GM21737 (cell line): ENCODE measurements at regions not wholly inside any gene's neighbourhood (a gene's known extent, or its start where the extent isn't known, plus 50 kb on each side); places are given as distances from the start of the nearest gene placed in this dataset.
"Not testable (repeated sequence)": the region's sequence is repeated elsewhere in the genome, so short reads cannot be mapped to it uniquely, and the experiment has no call there.

ENCODE experiments used
- ATAC-seq: cut with Tn5 transposase; IDR thresholded peaks from one replicate; pipeline ENCODE4 v1.9.1; 2021; ENCODE audit warnings: mild to moderate bottlenecking, moderate library complexity; ENCODE audit not compliant: unreplicated experiment

- no peak for ATAC-seq
Measured at GRCh38 chr1:96116731-96117130, 604.9 kb upstream of the PTBP2 start.

GRCh38 chr1:96130432-96130831 is 591.2 kb upstream of the PTBP2 start:
- ATAC-seq: no peak

GRCh38 chr1:96144636-96145035 is 576.9 kb upstream of the PTBP2 start:
- no peak for ATAC-seq

DNA sequence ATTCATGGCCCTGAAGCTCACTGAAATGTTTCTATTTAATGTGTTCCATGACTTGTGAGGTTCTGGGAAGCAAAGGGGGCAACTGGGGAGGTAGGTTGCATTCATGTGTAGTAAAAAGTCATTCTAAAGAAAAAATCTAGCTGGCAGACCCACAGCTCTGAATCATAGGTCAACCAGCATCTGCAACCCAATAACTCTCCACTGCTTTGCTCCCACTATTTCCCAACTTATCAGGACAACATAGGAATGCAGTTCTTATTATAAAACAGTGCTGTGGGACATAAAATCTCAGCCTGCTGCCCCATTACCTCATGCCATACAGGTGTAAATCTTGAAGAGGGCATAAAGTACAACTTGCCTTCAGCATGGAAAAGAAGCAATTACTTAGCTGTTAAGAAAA is 576.1 kb upstream of the PTBP2 start:
- no peak for ATAC-seq

DNA sequence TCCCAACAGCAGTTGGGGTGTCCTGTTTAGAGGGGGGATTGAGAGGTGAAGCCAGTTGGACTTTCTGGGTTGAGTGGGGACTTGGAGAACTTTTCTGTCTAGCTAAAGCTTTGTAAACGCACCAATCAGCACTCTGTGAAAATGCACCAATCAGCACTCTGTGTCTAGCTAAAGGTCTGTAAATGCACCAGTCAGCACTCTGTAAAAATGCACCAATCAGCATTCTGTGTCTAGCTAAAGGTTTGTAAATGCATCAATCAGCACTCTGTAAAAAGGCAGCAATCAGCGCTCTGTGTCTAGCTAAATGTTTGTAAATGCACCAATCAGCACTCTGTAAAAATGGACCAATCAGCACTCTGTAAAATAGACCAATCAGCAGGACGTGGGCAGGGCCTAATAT is 568.6 kb upstream of the PTBP2 start:
- ATAC-seq: not testable (repeated sequence)

DNA sequence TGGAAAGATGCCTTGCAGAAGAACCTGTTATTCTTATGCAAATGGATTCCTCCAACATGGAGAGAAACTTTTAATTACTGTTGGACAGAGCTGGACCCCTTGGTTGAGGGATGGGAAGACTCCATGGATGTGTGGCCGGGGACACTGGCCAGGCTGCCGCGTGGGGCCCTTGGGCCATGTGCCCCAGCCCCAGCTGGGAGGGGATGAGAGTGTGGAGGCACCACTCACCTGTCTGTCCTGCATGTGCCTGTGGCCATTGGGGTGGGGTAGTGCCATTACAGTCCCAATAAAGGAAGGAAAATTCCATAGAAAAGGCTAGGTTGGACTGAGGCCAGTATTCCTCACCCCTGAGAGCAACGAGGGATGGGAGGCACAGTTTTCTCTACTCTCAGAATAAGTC is 564.5 kb upstream of the PTBP2 start:
- ATAC-seq: no peak

DNA sequence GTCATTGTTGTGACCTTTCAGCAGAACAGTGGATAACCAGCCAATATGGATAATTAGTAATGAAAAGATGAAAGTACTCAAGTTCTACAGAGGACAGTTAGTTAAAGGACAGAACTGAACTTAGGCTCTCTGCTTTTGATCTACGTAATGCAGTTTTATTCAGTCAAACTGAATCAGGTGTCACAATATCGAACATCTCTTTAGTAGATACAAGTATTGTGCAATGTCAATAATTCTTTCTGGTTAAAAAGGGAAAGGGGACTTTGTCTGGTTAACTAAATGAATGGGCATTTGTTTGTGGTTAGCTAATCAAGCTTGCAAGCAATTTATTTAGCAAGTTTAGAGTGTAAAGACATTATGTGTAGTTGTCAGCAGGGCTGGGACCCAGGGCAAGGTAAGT is 562.2 kb upstream of the PTBP2 start:
- ATAC-seq: no peak

DNA sequence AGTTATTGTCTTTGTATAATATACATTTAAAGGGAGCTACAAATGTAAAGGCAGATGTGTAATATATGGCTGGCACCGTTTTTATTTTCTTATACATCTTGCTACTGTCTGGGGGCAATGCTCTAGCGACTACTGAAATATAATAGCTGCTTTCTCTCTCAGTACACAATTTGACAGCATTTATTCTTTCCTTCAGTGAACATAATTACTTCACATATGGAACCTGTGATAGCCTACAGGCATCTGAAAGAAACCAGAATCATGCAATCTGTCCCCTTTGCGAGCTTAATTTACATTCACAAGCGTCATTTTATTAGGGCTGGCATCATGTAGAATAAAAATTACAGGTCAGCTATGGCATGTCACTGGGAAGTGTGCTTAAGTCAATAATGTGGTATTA is 557.5 kb upstream of the PTBP2 start:
- no peak for ATAC-seq

GRCh38 chr1:96178053-96178452 is 543.5 kb upstream of the PTBP2 start:
- no peak for ATAC-seq

DNA sequence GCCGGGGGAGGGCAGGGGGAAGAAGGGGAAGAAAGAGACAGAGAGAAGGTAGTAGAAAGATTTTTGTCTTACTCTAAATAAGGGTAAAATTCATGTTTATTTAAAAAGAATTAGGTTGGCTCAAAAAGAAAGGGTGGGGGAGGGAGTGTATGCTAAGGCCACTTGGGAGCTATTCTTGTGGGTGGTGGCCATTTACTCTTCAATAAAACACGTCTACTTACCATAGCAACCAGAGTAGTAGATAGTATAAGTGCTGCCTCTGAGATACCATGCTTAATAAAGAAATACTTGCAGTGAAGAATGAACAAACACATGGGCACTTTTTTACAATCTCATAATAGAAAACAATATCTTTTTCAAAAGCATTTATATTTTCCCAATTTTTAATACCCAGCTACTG is 538.1 kb upstream of the PTBP2 start:
- no peak for ATAC-seq

GRCh38 chr1:96183928-96184327 is 537.7 kb upstream of the PTBP2 start:
- no peak for ATAC-seq

DNA sequence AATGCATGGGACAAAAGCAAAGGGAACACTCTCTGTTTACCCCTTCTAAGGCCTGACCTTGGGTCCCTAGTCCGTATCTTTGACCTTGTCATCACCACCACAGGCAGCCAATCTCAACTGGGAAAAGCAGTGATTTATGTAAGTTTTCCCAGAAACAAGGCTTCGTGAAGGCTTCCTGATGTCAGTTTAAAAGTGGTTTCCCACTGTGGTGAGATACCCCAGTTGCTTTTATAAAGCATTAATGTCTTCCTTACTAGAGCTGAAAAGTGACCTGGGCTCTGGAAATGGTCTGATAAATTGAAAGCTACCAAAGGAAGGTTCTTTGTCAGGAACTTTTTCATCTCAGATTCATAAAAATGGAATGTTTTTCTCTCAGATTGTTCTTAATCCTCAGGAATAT is 536.4 kb upstream of the PTBP2 start:
- no peak for ATAC-seq

DNA sequence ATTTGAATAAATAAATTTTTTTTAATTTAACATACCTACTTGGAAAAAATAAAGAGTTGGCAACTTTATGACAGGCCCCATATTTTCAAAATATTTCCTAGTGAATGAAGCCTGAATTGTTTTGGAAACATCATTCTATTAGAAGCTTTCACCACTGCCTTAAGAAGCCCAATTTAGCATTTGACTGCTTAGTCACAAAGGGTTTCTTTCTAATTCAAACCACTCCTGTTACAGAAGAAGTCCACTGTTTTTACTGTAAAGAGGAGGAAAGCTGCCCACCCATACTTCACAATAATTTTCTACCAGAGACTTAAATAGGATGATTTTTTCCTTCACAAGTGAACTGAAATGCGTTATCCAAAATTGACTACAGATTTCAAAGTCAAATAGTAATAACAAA is 534.6 kb upstream of the PTBP2 start:
- ATAC-seq: no peak

- no peak for ATAC-seq
Measured at GRCh38 chr1:96191165-96191564, 530.4 kb upstream of the PTBP2 start.

- ATAC-seq: no peak
Measured at GRCh38 chr1:96206451-96206850, 515.1 kb upstream of the PTBP2 start.

GRCh38 chr1:96207936-96208335 is 513.6 kb upstream of the PTBP2 start:
- no peak for ATAC-seq

- no peak for ATAC-seq
Measured at GRCh38 chr1:96208428-96208827, 513.2 kb upstream of the PTBP2 start.

DNA sequence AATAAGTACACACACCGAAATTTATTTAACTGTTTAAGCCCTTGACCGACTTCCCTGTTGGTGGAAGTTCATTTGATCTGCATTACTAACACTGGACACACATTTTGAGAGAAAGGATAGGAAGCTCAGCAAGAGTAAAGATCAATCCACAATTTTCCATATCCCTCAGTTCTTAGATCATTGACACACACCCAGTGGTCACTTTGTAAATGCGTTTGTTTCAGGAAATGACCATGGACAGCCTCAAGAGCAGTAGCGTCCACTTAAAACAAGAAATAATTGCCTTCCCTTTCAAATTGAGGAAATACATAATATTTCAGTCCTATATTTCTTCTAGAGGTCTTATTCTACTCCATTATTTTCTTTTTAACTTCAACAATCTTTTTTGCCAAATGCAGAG is 511.5 kb upstream of the PTBP2 start:
- ATAC-seq: no peak

DNA sequence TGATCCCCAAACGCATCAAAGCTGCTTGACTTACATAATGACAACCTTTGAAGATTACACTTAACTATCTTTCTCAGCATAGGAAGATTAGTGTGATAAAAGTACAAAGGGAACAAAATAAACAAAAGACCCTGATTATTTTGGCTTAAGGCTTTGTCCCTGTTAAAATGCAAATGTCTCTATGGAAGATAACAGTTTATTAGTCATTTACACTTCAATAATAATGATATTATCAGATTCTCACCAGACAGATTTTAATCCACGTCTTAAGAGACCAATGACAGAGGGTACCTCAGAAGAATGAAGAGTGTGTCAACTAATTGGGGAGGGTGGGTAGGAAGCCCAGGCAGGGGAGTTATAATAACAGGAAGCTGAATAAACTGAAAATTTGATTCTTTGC is 510.4 kb upstream of the PTBP2 start:
- ATAC-seq: no peak

DNA sequence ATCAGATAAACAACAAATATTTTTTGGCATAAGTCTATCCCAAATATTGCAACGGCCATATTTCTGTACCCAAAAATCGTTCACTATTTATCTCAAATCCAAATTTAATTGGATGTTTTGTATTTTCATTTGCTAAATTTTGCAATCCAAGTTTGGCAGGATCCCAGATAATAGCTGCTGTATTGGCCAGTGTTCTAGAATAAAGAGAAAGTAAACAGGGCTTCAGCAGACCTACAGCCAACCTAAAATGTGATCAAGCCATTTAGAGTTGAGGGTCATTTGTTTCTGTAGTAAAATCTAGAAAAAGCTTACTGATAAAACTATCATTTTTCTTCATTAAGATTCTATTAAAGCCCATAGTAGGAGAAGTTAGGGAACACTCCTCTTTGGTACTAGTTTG is 506.6 kb upstream of the PTBP2 start:
- no peak for ATAC-seq

DNA sequence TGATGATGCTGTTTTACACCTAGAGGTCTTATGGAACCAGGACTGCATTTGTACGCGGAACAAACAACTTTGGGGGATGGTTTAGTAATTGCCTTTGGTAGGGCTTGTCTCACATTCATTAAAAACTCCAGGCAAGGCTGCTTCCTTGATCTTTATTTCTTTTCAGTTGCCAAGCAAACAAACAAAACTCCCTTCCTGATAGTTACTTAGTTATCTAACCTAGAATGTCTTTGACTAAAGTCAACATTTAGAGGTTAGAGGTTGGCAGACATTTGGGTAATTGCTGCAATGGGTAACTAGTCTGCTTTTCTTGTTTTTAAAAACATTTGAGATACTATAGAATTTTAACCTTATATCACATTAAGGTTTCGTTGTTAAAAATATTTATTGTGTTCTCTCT is 500.9 kb upstream of the PTBP2 start:
- ATAC-seq: no peak

DNA sequence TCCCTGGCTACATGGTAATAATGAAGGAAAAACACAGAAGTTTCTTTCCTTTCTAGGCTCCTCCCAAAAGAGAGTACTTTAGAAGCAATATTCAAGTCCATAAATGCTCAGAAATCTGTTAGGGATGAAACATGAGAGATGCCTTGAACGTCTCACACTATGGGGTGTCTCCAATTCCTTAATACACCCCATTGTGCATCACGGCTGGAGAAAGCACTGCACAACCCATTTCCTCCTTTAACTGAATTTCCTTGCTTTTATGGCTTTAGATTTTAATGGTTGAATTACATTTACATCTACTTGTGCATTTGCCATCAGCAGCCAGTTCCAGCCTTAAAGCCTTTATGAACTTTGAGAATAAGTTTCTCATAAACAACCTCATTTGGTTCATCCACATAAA is 498.9 kb upstream of the PTBP2 start:
- no peak for ATAC-seq

DNA sequence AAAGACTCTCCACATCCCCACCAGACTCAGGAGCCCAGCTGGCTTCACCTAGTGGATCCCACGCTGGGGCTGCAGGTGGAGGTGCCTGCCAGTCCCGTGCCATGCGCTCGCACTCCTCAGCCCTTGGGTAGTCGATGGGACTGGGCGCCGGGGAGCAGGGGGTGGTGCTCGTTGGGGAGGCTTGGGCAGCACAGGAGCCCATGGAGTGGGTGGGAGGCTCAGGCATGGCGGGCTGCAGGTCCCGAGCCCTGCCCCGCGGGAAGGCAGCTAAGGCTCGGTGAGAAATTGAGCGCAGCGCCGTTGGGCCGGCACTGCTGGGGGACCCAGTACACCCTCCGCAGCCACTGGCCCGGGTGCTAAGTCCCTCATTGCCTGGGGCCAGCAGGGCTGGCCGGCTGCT is 497.4 kb upstream of the PTBP2 start:
- not testable (repeated sequence) for ATAC-seq

GRCh38 chr1:96233422-96233821 is 488.2 kb upstream of the PTBP2 start:
- no peak for ATAC-seq
